ENCODE measurements at regions not wholly inside any gene's neighbourhood (a gene's known extent, or its start where the extent isn't known, plus 50 kb on each side); places are given as distances from the start of the nearest gene placed in this dataset.

GRCh38 chr11:82047200-82047599 is 686.5 kb downstream of the FAM181B start:
- Mint-ChIP-seq H3K27me3 (ENCODE audit: insufficient read depth, unreplicated experiment) (peaks cover 31% of the 10 kb centered on the region), H3K27ac (ENCODE audit: low read depth, unreplicated experiment) (no peak overlapping the region), H3K4me1 (ENCODE audit: insufficient read depth, unreplicated experiment) (no peaks in the 10 kb centered on the region), H3K9me3 (ENCODE audit: unreplicated experiment) (no peaks in the 10 kb centered on the region), H3K4me3 (ENCODE audit: unreplicated experiment) (no peak overlapping the region), H3K36me3 (ENCODE audit: insufficient read depth, unreplicated experiment) (no peaks in the 10 kb centered on the region)
- intact Hi-C loops (cut with micrococcal nuclease) = no loop called here
- no peak for DNase-seq (ENCODE audit: unreplicated experiment)
- CTCF ChIA-PET = no interaction called here
- POLR2A ChIA-PET = no interaction called here
- no peak for TF ChIP-seq CTCF (IDR thresholded peaks at IDR 0.05; ENCODE audit: unreplicated experiment)
- no TSS peak for BruUV-seq (replicated peaks)

GRCh38 chr11:82046778-82047177 is 686.9 kb downstream of the FAM181B start:
- Mint-ChIP-seq H3K27me3 (ENCODE audit: insufficient read depth, unreplicated experiment) (peaks cover 27% of the 10 kb centered on the region), H3K36me3 (ENCODE audit: insufficient read depth, unreplicated experiment) (no peaks in the 10 kb centered on the region), H3K9me3 (ENCODE audit: unreplicated experiment) (no peaks in the 10 kb centered on the region), H3K27ac (ENCODE audit: low read depth, unreplicated experiment) (no peak overlapping the region), H3K4me3 (ENCODE audit: unreplicated experiment) (no peak overlapping the region), H3K4me1 (ENCODE audit: insufficient read depth, unreplicated experiment) (no peaks in the 10 kb centered on the region)
- ChIA-PET CTCF (no interaction called here), POLR2A (no interaction called here)
- intact Hi-C loops (cut with micrococcal nuclease) = no loop called here
- DNase-seq (ENCODE audit: unreplicated experiment) = peak; percentile 32
- no peak for TF ChIP-seq CTCF (IDR thresholded peaks at IDR 0.05; ENCODE audit: unreplicated experiment)
- BruUV-seq (replicated peaks) = no TSS peak

- POLR2A ChIA-PET = interaction anchor here (0.6 kb wide), 1 partner anchor 99 kb away, joined by 3 read pairs; no protein-coding TSS in a partner anchor
- TF ChIP-seq CTCF (IDR thresholded peaks at IDR 0.05; ENCODE audit: unreplicated experiment) = no peak
- no peaks in the 10 kb centered on the region for H3K4me1 Mint-ChIP-seq (ENCODE audit: insufficient read depth, unreplicated experiment)
- CTCF ChIA-PET = interaction anchor here (0.6 kb wide), 2 partner anchors 76 to 627 kb away, joined by 3 to 4 read pairs; no protein-coding TSS in a partner anchor
- no peaks in the 10 kb centered on the region for H3K36me3 Mint-ChIP-seq (ENCODE audit: insufficient read depth, unreplicated experiment)
- H3K27me3 Mint-ChIP-seq (ENCODE audit: insufficient read depth, unreplicated experiment) = peaks cover 18% of the 10 kb centered on the region
- H3K9me3 Mint-ChIP-seq (ENCODE audit: unreplicated experiment) = no peaks in the 10 kb centered on the region
- DNase-seq (ENCODE audit: unreplicated experiment) = no peak
- H3K4me3 Mint-ChIP-seq (ENCODE audit: unreplicated experiment) = no peak overlapping the region
- no TSS peak for BruUV-seq (replicated peaks)
- H3K27ac Mint-ChIP-seq (ENCODE audit: low read depth, unreplicated experiment) = no peak overlapping the region
- intact Hi-C loops (cut with micrococcal nuclease) = no loop called here
Measured at GRCh38 chr11:82045748-82046457, 687.8 kb downstream of the FAM181B start.

- TF ChIP-seq CTCF (IDR thresholded peaks at IDR 0.05; ENCODE audit: unreplicated experiment) = no peak
- H3K4me1 Mint-ChIP-seq (ENCODE audit: insufficient read depth, unreplicated experiment) = no peaks in the 10 kb centered on the region
- no peak overlapping the region for H3K4me3 Mint-ChIP-seq (ENCODE audit: unreplicated experiment)
- BruUV-seq (replicated peaks) = no TSS peak
- intact Hi-C loops (cut with micrococcal nuclease) = no loop called here
- H3K9me3 Mint-ChIP-seq (ENCODE audit: unreplicated experiment) = no peaks in the 10 kb centered on the region
- peaks cover 5% of the 10 kb centered on the region for H3K27me3 Mint-ChIP-seq (ENCODE audit: insufficient read depth, unreplicated experiment)
- POLR2A ChIA-PET = no interaction called here
- no peak for DNase-seq (ENCODE audit: unreplicated experiment)
- CTCF ChIA-PET = no interaction called here
- no peaks in the 10 kb centered on the region for H3K36me3 Mint-ChIP-seq (ENCODE audit: insufficient read depth, unreplicated experiment)
- H3K27ac Mint-ChIP-seq (ENCODE audit: low read depth, unreplicated experiment) = no peak overlapping the region
Measured at GRCh38 chr11:82043316-82043715, 690.3 kb downstream of the FAM181B start.

All from MCF 10A (cell line).